SK-N-MC (cell line): ENCODE measurements at regions not wholly inside any gene's neighbourhood (a gene's known extent, or its start where the extent isn't known, plus 50 kb on each side); places are given as distances from the start of the nearest gene placed in this dataset.
"Not testable (repeated sequence)": the region's sequence is repeated elsewhere in the genome, so short reads cannot be mapped to it uniquely, and the experiment has no call there.

Source experiments
- DNase-seq: peaks from one replicate; pipeline ENCODE4 v3.0.0-alpha.2; 2011; ENCODE audit warnings: low read depth, low spot score
- H3K27ac ChIP-seq: fragments of 200-600 bp; sonication (generic); 2 replicates; pipeline ENCODE4 v1.5.1; 2016; ENCODE audit warnings: mixed run types
- H3K36me3 ChIP-seq: fragments of 200-600 bp; sonication (generic); 2 replicates; pipeline ENCODE4 v1.6.1; 2017; ENCODE audit warnings: antibody characterized with exemption, low read length, mixed read lengths; ENCODE audit not compliant: insufficient read depth
- H3K4me3 ChIP-seq: fragments of 200-600 bp; sonication (generic); 2 replicates; pipeline ENCODE4 v1.5.1; 2016
- H3K9ac ChIP-seq: fragments of 200-600 bp; sonication (generic); 2 replicates; pipeline ENCODE4 v1.8.0; 2017; ENCODE audit warnings: mixed run types, mixed read lengths; ENCODE audit not compliant: insufficient read length
- H3K9me3 ChIP-seq: fragments of 200-600 bp; sonication (generic); 2 replicates; pipeline ENCODE4 v1.6.1; 2017; ENCODE audit warnings: low read depth, mild to moderate bottlenecking, antibody characterized with exemption, low read length, moderate library complexity, mixed read lengths
- EZH2 ChIP-seq: fragments of 200-600 bp; sonication (generic); IDR thresholded peaks from one replicate; pipeline ENCODE4 v1.6.1; 2017; ENCODE audit warnings: antibody characterized with exemption
- FOXP2 ChIP-seq: optimal IDR thresholded peaks from 2 replicates; pipeline ENCODE3; 2011; ENCODE audit warnings: mild to moderate bottlenecking, moderate library complexity; ENCODE audit not compliant: insufficient read depth; ENCODE audit errors: extremely low read length, control extremely low read depth
- POLR2AphosphoS5 ChIP-seq: IDR thresholded peaks from 2 replicates; pipeline ENCODE4 v1.6.1; 2012; ENCODE audit warnings: mild to moderate bottlenecking, low read depth, low read length, borderline replicate concordance

DNA sequence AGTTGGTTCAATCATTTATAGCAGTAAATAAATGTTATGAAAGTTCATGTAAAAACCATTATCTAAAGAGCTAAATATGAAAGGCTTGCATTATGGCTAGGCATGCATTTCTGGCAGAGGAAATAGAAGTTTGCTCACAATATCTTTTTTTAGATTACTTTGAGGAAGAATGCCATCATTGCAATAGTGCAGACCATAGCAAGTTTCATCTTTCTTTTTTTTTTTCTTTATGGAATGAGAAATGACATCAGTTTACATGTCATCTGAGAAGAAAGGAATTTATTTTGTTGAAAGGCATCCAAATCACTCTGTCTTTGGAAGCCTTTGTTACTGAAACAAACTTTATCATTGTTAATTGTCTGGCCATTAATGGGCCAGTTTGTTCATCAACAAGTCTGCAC is 74.5 kb upstream of the NCKAP5 start:
- DNase-seq, result no peak
- Histone ChIP-seq H3K4me3 (no peak overlapping the region), H3K36me3 (no peaks in the 10 kb centered on the region), H3K9me3 (no peaks in the 10 kb centered on the region; the same call in 1 of the 2 replicates), H3K27ac (no peak overlapping the region; the same call in 1 of the 2 replicates), H3K9ac (no peak overlapping the region)
- TF ChIP-seq FOXP2 (no peak), EZH2 (no peak), POLR2AphosphoS5 (no peak)

DNA sequence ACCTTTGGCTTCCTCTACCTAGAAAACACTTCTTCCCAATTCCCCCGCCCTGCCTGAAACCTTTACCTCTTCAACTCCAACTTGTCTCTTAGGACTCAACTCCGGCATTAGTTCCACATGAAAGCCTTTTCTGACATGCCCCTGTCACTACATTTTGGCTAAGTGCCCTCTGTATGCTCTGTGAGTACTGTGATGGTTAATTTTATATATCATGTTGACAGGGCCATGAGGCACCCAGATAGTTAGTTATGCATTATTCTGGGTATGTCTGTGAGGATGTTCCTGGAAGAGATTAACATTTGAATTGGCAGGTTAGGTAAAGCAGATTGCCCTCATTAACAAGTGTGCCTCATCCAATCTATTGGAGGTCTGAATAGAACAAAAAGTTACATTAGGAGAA is 75.6 kb upstream of the NCKAP5 start:
- no peak overlapping the region for H3K4me3 ChIP-seq
- H3K36me3 ChIP-seq, result no peaks in the 10 kb centered on the region
- H3K27ac ChIP-seq, result no peak overlapping the region
- no peak overlapping the region for H3K9ac ChIP-seq
- DNase-seq, result no peak
- TF ChIP-seq EZH2 (no peak), FOXP2 (no peak), POLR2AphosphoS5 (no peak)
- no peaks in the 10 kb centered on the region; the same call in 1 of the 2 replicates for H3K9me3 ChIP-seq

DNA sequence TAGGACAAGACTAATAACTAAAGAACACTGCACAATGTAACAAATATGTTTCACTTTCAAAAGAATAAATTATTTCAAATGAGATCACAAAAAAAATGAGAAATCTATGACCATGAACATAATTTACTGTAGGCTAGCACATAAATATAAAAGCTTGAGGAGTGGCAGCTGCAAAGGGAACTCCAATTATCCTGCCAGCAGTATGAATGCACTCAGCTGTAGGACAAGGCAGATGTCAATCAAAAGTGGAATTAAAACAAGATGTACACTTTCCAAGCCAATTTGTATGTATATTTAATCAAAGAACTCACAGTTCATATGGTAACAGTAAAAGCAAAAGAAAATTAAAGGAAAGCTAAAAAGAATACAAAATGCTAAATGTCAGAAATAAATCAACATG is 76.6 kb upstream of the NCKAP5 start:
- Histone ChIP-seq H3K4me3 (no peak overlapping the region), H3K9me3 (no peaks in the 10 kb centered on the region; the same call in 1 of the 2 replicates), H3K36me3 (no peaks in the 10 kb centered on the region), H3K9ac (no peak overlapping the region), H3K27ac (no peak overlapping the region)
- DNase-seq, result no peak
- TF ChIP-seq FOXP2 (no peak), EZH2 (no peak), POLR2AphosphoS5 (no peak)

DNA sequence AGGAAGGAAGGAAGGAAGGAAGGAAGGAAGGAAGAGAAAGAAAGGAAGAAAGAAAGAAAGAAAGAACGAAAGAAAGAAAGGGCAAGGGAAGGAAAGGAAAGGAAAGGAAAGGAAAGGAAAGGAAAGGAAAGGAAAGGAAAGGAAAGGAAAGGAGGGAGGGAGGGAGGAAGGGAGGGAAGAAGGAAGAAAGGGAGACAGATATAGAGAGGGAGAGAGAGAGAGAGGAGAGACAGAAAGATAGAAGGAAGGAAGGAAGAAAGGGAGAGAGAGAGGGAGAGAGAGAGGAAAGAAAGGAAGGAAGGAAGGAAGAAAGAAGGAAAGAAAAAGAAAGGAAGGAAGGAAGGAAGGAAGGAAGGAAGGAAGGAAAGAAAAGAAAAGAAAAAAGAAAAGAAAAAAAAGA is 79.1 kb upstream of the NCKAP5 start:
- not testable (repeated sequence) for DNase-seq

DNA sequence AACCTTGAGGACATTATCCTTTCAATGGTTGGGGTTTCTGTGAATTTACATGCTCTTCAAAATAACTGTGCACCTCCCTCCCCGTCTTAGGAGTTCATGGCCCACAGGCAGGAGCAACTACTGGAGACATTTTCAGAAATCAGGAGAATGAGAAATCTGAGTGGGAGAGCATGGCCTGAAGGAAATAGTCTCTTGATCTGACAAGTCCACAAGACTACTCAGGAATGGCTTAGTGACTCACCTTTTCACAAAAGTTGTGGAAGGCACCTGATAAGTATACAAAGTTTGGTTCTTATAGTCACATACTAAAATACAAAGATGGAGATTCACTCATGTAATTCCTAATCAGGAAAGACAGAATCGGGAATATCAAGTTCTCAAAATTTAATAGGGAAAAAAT is 83.6 kb upstream of the NCKAP5 start:
- H3K36me3 ChIP-seq, result no peaks in the 10 kb centered on the region
- H3K9me3 ChIP-seq, result no peaks in the 10 kb centered on the region
- no peak overlapping the region for H3K9ac ChIP-seq
- no peak for DNase-seq
- no peak overlapping the region for H3K4me3 ChIP-seq
- no peak overlapping the region for H3K27ac ChIP-seq
- TF ChIP-seq FOXP2, result no peak
- no peak for TF ChIP-seq EZH2

More for the DNA sequence above, 79.1 kb upstream of the NCKAP5 start:
- not testable (repeated sequence) for H3K36me3 ChIP-seq, H3K9ac ChIP-seq, H3K4me3 ChIP-seq, H3K27ac ChIP-seq, H3K9me3 ChIP-seq

DNA sequence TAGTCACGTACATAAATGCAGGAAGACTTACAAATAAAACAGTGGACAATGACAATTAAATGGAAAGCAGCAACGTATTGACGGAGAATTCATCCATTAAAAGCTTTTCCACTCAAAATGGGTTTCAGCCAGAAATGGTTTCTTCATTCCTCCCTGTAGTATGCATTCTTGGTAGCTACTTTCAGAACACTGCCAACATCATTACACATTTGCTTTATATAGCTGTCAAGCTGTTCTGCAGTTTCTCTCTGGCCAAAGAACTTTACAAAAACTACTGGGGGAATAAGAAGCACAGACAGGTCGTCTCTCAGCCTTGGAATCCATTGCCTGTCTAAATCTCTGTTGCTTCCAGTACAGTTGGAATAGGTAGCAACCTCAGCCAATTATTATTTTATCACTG is 84.1 kb upstream of the NCKAP5 start:
- Histone ChIP-seq H3K27ac (no peak overlapping the region), H3K36me3 (no peaks in the 10 kb centered on the region), H3K9me3 (no peaks in the 10 kb centered on the region), H3K4me3 (no peak overlapping the region), H3K9ac (no peak overlapping the region)
- no peak for DNase-seq
- no peak for TF ChIP-seq POLR2AphosphoS5
- no peak for TF ChIP-seq FOXP2
- no peak for TF ChIP-seq EZH2

DNA sequence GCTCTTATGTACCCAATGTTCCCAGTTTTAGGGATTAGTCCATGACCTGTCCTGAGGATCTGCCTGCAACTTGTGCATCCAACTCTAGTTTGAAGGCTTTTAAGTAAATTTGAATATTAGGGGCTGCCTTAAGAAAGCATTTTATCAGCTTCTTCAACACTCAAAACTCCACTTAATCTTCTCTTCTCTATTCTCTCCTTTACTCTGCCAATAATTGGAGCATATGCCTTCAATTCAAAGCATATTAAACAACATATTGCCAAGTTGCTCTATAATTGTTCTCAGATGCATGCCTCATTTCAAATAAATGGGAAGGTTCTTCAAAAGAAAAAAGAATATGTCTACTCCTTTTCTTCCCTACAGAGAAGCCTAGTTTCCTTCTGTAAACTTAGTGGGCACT is 84.8 kb upstream of the NCKAP5 start:
- no peak overlapping the region for H3K4me3 ChIP-seq
- H3K9ac ChIP-seq, result no peak overlapping the region
- DNase-seq, result no peak
- no peaks in the 10 kb centered on the region for H3K36me3 ChIP-seq
- H3K9me3 ChIP-seq, result no peaks in the 10 kb centered on the region
- no peak for TF ChIP-seq EZH2
- no peak for TF ChIP-seq POLR2AphosphoS5
- TF ChIP-seq FOXP2, result no peak
- no peak overlapping the region for H3K27ac ChIP-seq

DNA sequence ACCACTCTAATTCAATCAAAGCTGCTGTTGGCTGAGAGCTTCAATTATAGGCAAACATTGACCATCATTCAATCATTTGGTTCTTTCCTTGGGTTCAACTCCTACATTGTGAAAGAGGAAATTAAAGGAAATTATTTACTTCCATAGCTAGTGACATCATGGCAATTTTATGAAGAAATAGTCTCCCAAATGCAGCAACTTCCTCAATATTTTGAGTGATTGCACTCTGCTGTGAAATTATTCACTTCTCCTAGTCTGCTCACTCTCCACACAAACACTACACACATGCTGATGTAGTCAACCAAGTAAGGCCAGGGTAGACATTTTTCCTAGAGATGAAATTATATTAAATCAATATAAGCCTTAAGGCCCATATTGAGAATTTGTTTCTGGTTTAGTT is 86.7 kb upstream of the NCKAP5 start:
- TF ChIP-seq FOXP2 (no peak), POLR2AphosphoS5 (no peak), EZH2 (no peak)
- Histone ChIP-seq H3K4me3 (no peak overlapping the region), H3K9ac (no peak overlapping the region), H3K27ac (no peak overlapping the region), H3K36me3 (no peaks in the 10 kb centered on the region), H3K9me3 (no peaks in the 10 kb centered on the region)
- DNase-seq, result no peak

DNA sequence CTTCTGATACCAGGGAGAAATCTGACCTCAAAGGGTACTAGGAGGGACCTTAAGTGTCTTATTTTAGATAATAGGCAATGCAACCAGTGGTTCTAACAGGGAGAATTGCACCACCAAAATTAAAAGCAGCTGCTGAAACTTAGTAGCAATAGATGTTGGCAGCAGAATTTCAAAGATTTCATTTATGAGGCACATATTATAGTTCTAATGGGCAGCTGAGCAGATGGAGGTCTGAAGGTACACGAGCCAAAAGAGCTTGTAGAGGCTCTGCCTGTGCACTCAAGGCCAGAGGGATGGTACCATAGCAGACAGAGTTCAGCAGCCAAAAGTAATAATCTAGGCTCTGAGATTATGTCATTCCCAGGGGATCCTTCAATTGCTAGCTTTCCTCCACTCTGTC is 87.3 kb upstream of the NCKAP5 start:
- DNase-seq, result no peak
- H3K36me3 ChIP-seq, result no peaks in the 10 kb centered on the region
- no peak overlapping the region for H3K27ac ChIP-seq
- H3K4me3 ChIP-seq, result no peak overlapping the region
- no peaks in the 10 kb centered on the region for H3K9me3 ChIP-seq
- TF ChIP-seq POLR2AphosphoS5, result no peak
- TF ChIP-seq FOXP2, result no peak
- TF ChIP-seq EZH2, result no peak
- no peak overlapping the region for H3K9ac ChIP-seq

DNA sequence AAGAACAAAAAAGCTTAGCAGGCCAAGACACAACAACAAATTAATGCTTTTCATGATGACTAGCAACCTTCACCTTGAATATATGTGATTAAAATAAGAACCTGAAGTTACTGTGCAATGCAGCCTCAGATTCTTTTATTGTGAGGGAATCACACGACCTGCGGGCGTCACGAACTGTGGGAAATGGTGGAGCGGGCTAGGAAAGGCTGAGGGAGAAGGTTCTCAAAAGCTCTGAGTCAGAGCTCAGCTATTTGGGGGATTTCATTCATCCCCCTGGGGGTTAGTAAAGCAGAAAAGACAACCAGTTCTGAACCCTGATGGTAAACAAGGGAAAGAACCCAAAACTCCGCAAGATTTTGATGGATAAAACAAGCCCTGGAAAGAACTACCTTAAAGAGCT is 89.3 kb upstream of the NCKAP5 start:
- TF ChIP-seq EZH2 (no peak), POLR2AphosphoS5 (no peak), FOXP2 (no peak)
- Histone ChIP-seq H3K27ac (no peak overlapping the region), H3K9ac (no peak overlapping the region), H3K36me3 (no peaks in the 10 kb centered on the region), H3K4me3 (no peak overlapping the region), H3K9me3 (no peaks in the 10 kb centered on the region)
- DNase-seq, result no peak
